Astrocyte (in vitro differentiated cells and primary cell): ENCODE measurements at regions not wholly inside any gene's neighbourhood (a gene's known extent, or its start where the extent isn't known, plus 50 kb on each side); places are given as distances from the start of the nearest gene placed in this dataset.
"Not testable (repeated sequence)": the region's sequence is repeated elsewhere in the genome, so short reads cannot be mapped to it uniquely, and the experiment has no call there.

ENCODE experiments used
- CTCF ChIP-seq: IDR thresholded peaks from 2 replicates; pipeline ENCODE4 v1.5.1; 2011; ENCODE audit warnings: low read depth, mild to moderate bottlenecking, inconsistent platforms, low read length, moderate library complexity; ENCODE audit not compliant: insufficient read depth
- EZH2 ChIP-seq: IDR thresholded peaks from 2 replicates; pipeline ENCODE4 v1.6.1; 2012; ENCODE audit warnings: mild to moderate bottlenecking, low read length, inconsistent platforms; ENCODE audit not compliant: insufficient read depth

DNA sequence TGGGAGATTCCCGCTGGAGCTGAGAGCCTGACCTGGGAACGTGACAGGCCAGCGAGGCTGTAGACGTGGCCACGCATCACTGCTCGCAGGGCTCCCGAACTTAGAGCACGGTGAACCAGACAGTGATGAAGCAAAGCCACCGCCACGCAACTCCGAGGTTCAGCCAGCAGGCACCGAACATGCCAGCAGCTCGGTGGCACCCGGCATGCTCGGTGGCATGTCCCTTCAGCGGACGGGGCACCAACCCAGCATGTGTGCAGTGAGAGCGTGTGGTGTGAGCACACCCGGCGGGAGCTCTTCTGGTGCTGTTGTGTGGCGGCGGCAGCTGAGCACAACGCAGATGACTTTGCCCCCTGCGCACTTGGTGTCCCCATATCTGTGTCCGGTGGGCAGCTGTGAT, 4468.2 kb upstream of the TPTE start:
- TF ChIP-seq CTCF, EZH2: not testable (repeated sequence)
